ENCODE measurements at regions not wholly inside any gene's neighbourhood (a gene's known extent, or its start where the extent isn't known, plus 50 kb on each side); places are given as distances from the start of the nearest gene placed in this dataset.
"Not testable (repeated sequence)": the region's sequence is repeated elsewhere in the genome, so short reads cannot be mapped to it uniquely, and the experiment has no call there.

- no peak overlapping the region for H3K27ac Mint-ChIP-seq
- peaks cover 2 to 13% (median 13%) of the 10 kb centered on the region in 3 donors for H3K27me3 Mint-ChIP-seq (ENCODE audit: low read depth in 3 of 3)
- H3K9me3 Mint-ChIP-seq: peaks cover 0 to 1% (median 0%) of the 10 kb centered on the region in 6 donors
- no peak overlapping the region for H3K4me3 Mint-ChIP-seq
- peaks cover 0 to 9% (median 0%) of the 10 kb centered on the region in 3 donors for H3K36me3 Mint-ChIP-seq
- H3K4me1 Mint-ChIP-seq: peaks cover 32 to 35% of the 10 kb centered on the region in 2 donors
- no peak for DNase-seq
Measured at GRCh38 chr17:83186751-83187421, 107.5 kb downstream of the METRNL start.

GRCh38 chr17:83187782-83188311 is 108.4 kb downstream of the METRNL start:
- peaks cover 0 to 9% (median 0%) of the 10 kb centered on the region in 3 donors for H3K36me3 Mint-ChIP-seq
- H3K27me3 Mint-ChIP-seq (ENCODE audit: low read depth in 3 of 3): peaks cover 2 to 11% (median 11%) of the 10 kb centered on the region in 3 donors
- peaks cover 24 to 31% of the 10 kb centered on the region in 2 donors for H3K4me1 Mint-ChIP-seq
- H3K9me3 Mint-ChIP-seq: peaks cover 0 to 1% (median 0%) of the 10 kb centered on the region in 6 donors
- no peak overlapping the region for H3K4me3 Mint-ChIP-seq
- no peak overlapping the region for H3K27ac Mint-ChIP-seq
- no peak for DNase-seq

- peaks cover 0 to 9% (median 0%) of the 10 kb centered on the region in 3 donors for H3K36me3 Mint-ChIP-seq
- peaks cover 23 to 29% of the 10 kb centered on the region in 2 donors for H3K4me1 Mint-ChIP-seq
- DNase-seq: no peak
- peak overlapping the region in 2 of 6 donors; percentile 34 to 81 for H3K27ac Mint-ChIP-seq
- peaks cover 0 to 11% (median 10%) of the 10 kb centered on the region in 3 donors for H3K27me3 Mint-ChIP-seq (ENCODE audit: low read depth in 3 of 3)
- peaks cover 0 to 1% (median 0%) of the 10 kb centered on the region in 6 donors for H3K9me3 Mint-ChIP-seq
- no peak overlapping the region for H3K4me3 Mint-ChIP-seq
Measured at GRCh38 chr17:83189044-83190003, 109.9 kb downstream of the METRNL start.

- Mint-ChIP-seq H3K9me3 (peaks cover 0 to 1% (median 0%) of the 10 kb centered on the region in 6 donors), H3K4me3 (no peak overlapping the region), H3K36me3 (peaks cover 0 to 9% (median 0%) of the 10 kb centered on the region in 3 donors), H3K27ac (no peak overlapping the region), H3K27me3 (ENCODE audit: low read depth in 3 of 3) (peaks cover 0 to 11% (median 8%) of the 10 kb centered on the region in 3 donors), H3K4me1 (peaks cover 23 to 32% of the 10 kb centered on the region in 2 donors)
- no peak for DNase-seq
Measured at GRCh38 chr17:83190004-83190385, 110.6 kb downstream of the METRNL start.

- peaks cover 2 to 13% (median 8%) of the 10 kb centered on the region in 3 donors for H3K27me3 Mint-ChIP-seq (ENCODE audit: low read depth in 3 of 3)
- H3K36me3 Mint-ChIP-seq: peaks cover 0 to 9% (median 0%) of the 10 kb centered on the region in 3 donors
- H3K4me1 Mint-ChIP-seq: peaks cover 23 to 35% of the 10 kb centered on the region in 2 donors
- DNase-seq: peak; percentile 42 to 59 (median 49)
- peaks cover 0 to 1% (median 0%) of the 10 kb centered on the region in 6 donors for H3K9me3 Mint-ChIP-seq
- H3K27ac Mint-ChIP-seq: peak overlapping the region; percentile 43 to 84 (median 76)
- peak overlapping the region; percentile 17 to 67 (median 18) for H3K4me3 Mint-ChIP-seq
Measured at GRCh38 chr17:83190601-83191387, 111.4 kb downstream of the METRNL start.

- Mint-ChIP-seq H3K4me1 (peaks cover 23 to 36% of the 10 kb centered on the region in 2 donors), H3K9me3 (peaks cover 0 to 1% (median 0%) of the 10 kb centered on the region in 6 donors), H3K27ac (peak overlapping the region in 5 of 6 donors; percentile 66 to 84 (median 77)), H3K27me3 (ENCODE audit: low read depth in 3 of 3) (peaks cover 2 to 13% (median 6%) of the 10 kb centered on the region in 3 donors), H3K36me3 (peaks cover 0 to 9% (median 0%) of the 10 kb centered on the region in 3 donors), H3K4me3 (peak overlapping the region in 4 of 5 donors; percentile 17 to 67 (median 18))
- no peak for DNase-seq
Measured at GRCh38 chr17:83191388-83192160, 112.2 kb downstream of the METRNL start.

- Mint-ChIP-seq H3K4me3 (no peak overlapping the region), H3K27me3 (ENCODE audit: low read depth in 3 of 3) (peaks cover 2 to 13% (median 6%) of the 10 kb centered on the region in 3 donors), H3K27ac (peak overlapping the region in 1 of 6 donors; percentile 65), H3K36me3 (peaks cover 0 to 9% (median 0%) of the 10 kb centered on the region in 3 donors), H3K4me1 (peaks cover 23 to 36% of the 10 kb centered on the region in 2 donors), H3K9me3 (peaks cover 0 to 1% (median 0%) of the 10 kb centered on the region in 6 donors)
- no peak for DNase-seq
Measured at GRCh38 chr17:83192161-83192788, 112.9 kb downstream of the METRNL start.

GRCh38 chr17:83192789-83193335 is 113.5 kb downstream of the METRNL start:
- peaks cover 2 to 13% (median 12%) of the 10 kb centered on the region in 3 donors for H3K27me3 Mint-ChIP-seq (ENCODE audit: low read depth in 3 of 3)
- not testable (repeated sequence) for DNase-seq, H3K27ac Mint-ChIP-seq, H3K36me3 Mint-ChIP-seq, H3K9me3 Mint-ChIP-seq, H3K4me3 Mint-ChIP-seq
- peaks cover 28 to 37% of the 10 kb centered on the region in 2 donors for H3K4me1 Mint-ChIP-seq

GRCh38 chr17:83193336-83194185 is 114.2 kb downstream of the METRNL start:
- peaks cover 0 to 3% (median 0%) of the 10 kb centered on the region in 3 donors for H3K36me3 Mint-ChIP-seq
- no peak for DNase-seq
- H3K4me1 Mint-ChIP-seq: peaks cover 35 to 40% of the 10 kb centered on the region in 2 donors
- H3K9me3 Mint-ChIP-seq: peaks cover 0 to 1% (median 0%) of the 10 kb centered on the region in 6 donors
- H3K27ac Mint-ChIP-seq: peak overlapping the region; percentile 34 to 88 (median 76)
- H3K27me3 Mint-ChIP-seq (ENCODE audit: low read depth in 3 of 3): peaks cover 2 to 13% (median 12%) of the 10 kb centered on the region in 3 donors
- peak overlapping the region; percentile 30 to 57 (median 53) for H3K4me3 Mint-ChIP-seq

- peaks cover 40 to 46% of the 10 kb centered on the region in 2 donors for H3K4me1 Mint-ChIP-seq
- peaks cover 0 to 1% (median 0%) of the 10 kb centered on the region in 6 donors for H3K9me3 Mint-ChIP-seq
- peak overlapping the region in 5 of 6 donors; percentile 59 to 88 (median 79) for H3K27ac Mint-ChIP-seq
- peaks cover 2 to 12% (median 9%) of the 10 kb centered on the region in 3 donors for H3K27me3 Mint-ChIP-seq (ENCODE audit: low read depth in 3 of 3)
- no peak for DNase-seq
- peak overlapping the region in 3 of 5 donors; percentile 30 to 57 (median 31) for H3K4me3 Mint-ChIP-seq
- no peaks in the 10 kb centered on the region for H3K36me3 Mint-ChIP-seq
Measured at GRCh38 chr17:83194186-83194561, 114.8 kb downstream of the METRNL start.

Measured in immature natural killer cell (primary cell).